Right lobe of liver (tissue), 4 donors: ENCODE measurements at regions not wholly inside any gene's neighbourhood (a gene's known extent, or its start where the extent isn't known, plus 50 kb on each side); places are given as distances from the start of the nearest gene placed in this dataset.

ENCODE experiments used
- POLR2A ChIP-seq: fragments of 450-650 bp; IDR thresholded peaks from one replicate; pipeline ENCODE4 v1.6.1; 2017; ENCODE audit warnings: antibody characterized with exemption, mild to moderate bottlenecking
- TF ChIP-seq, protein P1 (sequence below), 4 donors: fragments of 200-600 bp in 3 of 4; fragments of 450-650 bp in 1 of 4; IDR thresholded peaks; one replicate each; pipeline versions ENCODE4 v1.5.1 to v1.8.0; 2016 to 2022; ENCODE audit warnings: antibody characterized with exemption in 4 of 4, mild to moderate bottlenecking in 2 of 4
- donor health status: DM: no; HTN: no; CAD: no.
- donor health status: DM: no; HTN: no; CAD: no.
- donor health status: DM: no; HTN: yes; CAD: no.

DNA sequence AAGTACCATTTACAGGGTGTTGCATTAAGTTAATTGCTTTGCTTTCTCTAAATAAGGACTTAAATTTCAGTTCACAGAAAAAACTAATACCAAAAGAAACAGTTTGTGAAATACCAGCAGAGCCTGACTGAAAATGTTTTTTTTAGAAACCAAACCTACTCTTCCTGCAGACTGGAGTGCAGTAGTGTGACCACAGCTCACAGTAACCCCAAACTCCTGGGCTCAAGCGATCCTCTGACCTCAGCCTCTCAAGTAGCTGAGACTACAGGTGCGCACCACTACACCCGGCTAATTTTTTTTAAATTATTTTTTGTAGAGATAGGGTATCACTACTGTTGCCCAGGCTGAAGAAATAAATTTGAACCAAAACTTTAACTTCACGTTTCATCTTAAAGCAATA lies 103.5 kb upstream of the PLEKHA5 start:
- TF ChIP-seq, protein P1, sequence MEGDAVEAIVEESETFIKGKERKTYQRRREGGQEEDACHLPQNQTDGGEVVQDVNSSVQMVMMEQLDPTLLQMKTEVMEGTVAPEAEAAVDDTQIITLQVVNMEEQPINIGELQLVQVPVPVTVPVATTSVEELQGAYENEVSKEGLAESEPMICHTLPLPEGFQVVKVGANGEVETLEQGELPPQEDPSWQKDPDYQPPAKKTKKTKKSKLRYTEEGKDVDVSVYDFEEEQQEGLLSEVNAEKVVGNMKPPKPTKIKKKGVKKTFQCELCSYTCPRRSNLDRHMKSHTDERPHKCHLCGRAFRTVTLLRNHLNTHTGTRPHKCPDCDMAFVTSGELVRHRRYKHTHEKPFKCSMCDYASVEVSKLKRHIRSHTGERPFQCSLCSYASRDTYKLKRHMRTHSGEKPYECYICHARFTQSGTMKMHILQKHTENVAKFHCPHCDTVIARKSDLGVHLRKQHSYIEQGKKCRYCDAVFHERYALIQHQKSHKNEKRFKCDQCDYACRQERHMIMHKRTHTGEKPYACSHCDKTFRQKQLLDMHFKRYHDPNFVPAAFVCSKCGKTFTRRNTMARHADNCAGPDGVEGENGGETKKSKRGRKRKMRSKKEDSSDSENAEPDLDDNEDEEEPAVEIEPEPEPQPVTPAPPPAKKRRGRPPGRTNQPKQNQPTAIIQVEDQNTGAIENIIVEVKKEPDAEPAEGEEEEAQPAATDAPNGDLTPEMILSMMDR (IDR thresholded peaks at IDR 0.05) = no peak
- TF ChIP-seq POLR2A = no peak
